ENCODE measurements at regions not wholly inside any gene's neighbourhood (a gene's known extent, or its start where the extent isn't known, plus 50 kb on each side); places are given as distances from the start of the nearest gene placed in this dataset.

- TF ChIP-seq CTCF (IDR thresholded peaks at IDR 0.05) = no peak
- TF ChIP-seq POLR2A (IDR thresholded peaks at IDR 0.05) = no peak
Measured at GRCh38 chr3:5360453-5360852, 172.9 kb downstream of the EDEM1 start.
